HepG2 (cell line): ENCODE measurements at regions not wholly inside any gene's neighbourhood (a gene's known extent, or its start where the extent isn't known, plus 50 kb on each side); places are given as distances from the start of the nearest gene placed in this dataset.

Experiments
- ATAC-seq: fragments of 200-7000 bp; cut with Tn5 transposase; 3 replicates; pipeline ENCODE4 v1.9.1; 2020; ENCODE audit warnings: mild to moderate bottlenecking, moderate library complexity
- BruUV-seq: library from RNA; stranded (reverse); fragments of 400-500 nt; replicated peaks from 2 replicates; lab custom pipeline; 2021; lab: Mats Ljungman, UMichigan
- CTCF ChIA-PET: fragments of 300-600 bp; formaldehyde crosslinking; extraction: SDS; loops from one replicate; lab custom pipeline; 2021; ENCODE audit warnings: low total read pairs, inconsistent platforms, low intra/inter-chr PET ratio; lab: Yijun Ruan, JAX
- POLR2A ChIA-PET: fragments of 350-600 bp; sonication (Branson Sonifier 250); formaldehyde crosslinking; loops from one replicate; lab custom pipeline; 2020; ENCODE audit warnings: antibody characterized with exemption, inconsistent platforms; lab: Yijun Ruan, JAX
- DNase-seq: peaks from one replicate; pipeline ENCODE4 v3.0.0-alpha.2; 2015; ENCODE audit warnings: low spot score
- FAIRE-seq: peaks from 3 replicates; lab custom pipeline; 2011; peaks lifted over from hg19 to GRCh38; lab: Jason Lieb, UNC
- H2AFZ ChIP-seq: one replicate; pipeline ENCODE4 v1.6.1; 2011; ENCODE audit warnings: low read length, inconsistent platforms
- H3K27ac ChIP-seq: fragments of 300-600 bp; 3 replicates; pipeline ENCODE4 v1.8.0; 2011; ENCODE audit warnings: mixed run types, mild to moderate bottlenecking, mixed read lengths, low read length, inconsistent platforms; ENCODE audit not compliant: insufficient read depth; ENCODE audit errors: extremely low read length
- H3K27me3 ChIP-seq, 2 experiments: fragments of 200-600 bp in 1 of 2; 2 replicates in 1 of 2; 3 replicates in 1 of 2; pipeline versions ENCODE4 v1.6.0 to v1.8.0; 2011; ENCODE audit warnings: low read length in 2 of 2, mild to moderate bottlenecking in 2 of 2, moderate library complexity in 2 of 2, inconsistent platforms in 1 of 2; ENCODE audit not compliant: insufficient read depth in 2 of 2, control insufficient read depth in 1 of 2
- H3K36me3 ChIP-seq, 2 experiments: fragments of 200-600 bp in 1 of 2; replicated peaks in 1 of 2; 2 replicates in 1 of 2; 3 replicates in 1 of 2; pipeline versions ENCODE4 v1.5.1 to v1.8.0; 2011; ENCODE audit warnings: low read length in 2 of 2, inconsistent platforms in 1 of 2; ENCODE audit not compliant: insufficient read depth in 2 of 2, control insufficient read depth in 1 of 2
- H3K4me1 ChIP-seq: 2 replicates; pipeline ENCODE4 v1.5.1; 2012; ENCODE audit warnings: low read length, inconsistent platforms; ENCODE audit not compliant: insufficient read depth
- H3K4me2 ChIP-seq: 2 replicates; pipeline ENCODE4 v1.6.0; 2011; ENCODE audit warnings: low read depth, low read length, inconsistent platforms
- H3K4me3 ChIP-seq, 3 experiments: fragments of 200-600 bp in 1 of 3; sonication (generic), shearing (Covaris generic) in 1 of 3; replicated peaks in 1 of 3; 2 replicates each; pipeline ENCODE4 v1.5.1; 2011 to 2016; ENCODE audit warnings: low read length in 3 of 3, inconsistent platforms in 2 of 3, low read depth in 2 of 3, mild to moderate bottlenecking in 2 of 3, control low read depth in 1 of 3, mixed read lengths in 1 of 3; ENCODE audit not compliant: insufficient read depth in 1 of 3
- H3K79me2 ChIP-seq: one replicate; pipeline ENCODE4 v1.6.1; 2011; ENCODE audit warnings: low read length, inconsistent platforms; ENCODE audit not compliant: insufficient read depth
- H3K9ac ChIP-seq: 2 replicates; pipeline ENCODE4 v1.6.0; 2011; ENCODE audit warnings: mild to moderate bottlenecking, low read depth, low read length, inconsistent platforms; ENCODE audit not compliant: insufficient read depth
- H3K9me3 ChIP-seq: 2 replicates; pipeline ENCODE4 v1.5.1; 2012; ENCODE audit warnings: mild to moderate bottlenecking, low read length
- H4K20me1 ChIP-seq: 2 replicates; pipeline ENCODE4 v1.6.0; 2011; ENCODE audit warnings: inconsistent platforms, mild to moderate bottlenecking, low read length, moderate library complexity; ENCODE audit not compliant: insufficient read depth
- HES4 ChIP-seq: sonication (generic); formaldehyde crosslinking; IDR thresholded peaks from 2 replicates; pipeline ENCODE4 v1.9.0; 2021; ENCODE audit warnings: mild to moderate bottlenecking, missing genetic modification reagents, borderline replicate concordance
- KDM1A ChIP-seq: IDR thresholded peaks from 2 replicates; pipeline ENCODE4 v1.6.1; 2016; ENCODE audit warnings: missing compliant biosample characterization
- PAXIP1 ChIP-seq: sonication (generic); formaldehyde crosslinking; conservative IDR thresholded peaks from 2 replicates; pipeline ENCODE4 v1.4.0; 2020; ENCODE audit warnings: mild to moderate bottlenecking, missing genetic modification reagents, moderate library complexity
- SNAPC2 ChIP-seq: sonication (generic); formaldehyde crosslinking; IDR thresholded peaks from 2 replicates; pipeline ENCODE4 v1.8.1; 2022; ENCODE audit warnings: mild to moderate bottlenecking, missing genetic modification reagents
- ZBTB3 ChIP-seq: sonication (generic); formaldehyde crosslinking; IDR thresholded peaks from 2 replicates; pipeline ENCODE4 v1.4.0; 2020; ENCODE audit warnings: low read depth, mild to moderate bottlenecking, moderate library complexity, missing genetic modification reagents, borderline replicate concordance
- ZBTB7A ChIP-seq: sonication (generic); formaldehyde crosslinking; IDR thresholded peaks from 2 replicates; pipeline ENCODE4 v1.8.0; 2022; ENCODE audit warnings: mild to moderate bottlenecking, missing genetic modification reagents
- ZNF713 ChIP-seq: sonication (generic); formaldehyde crosslinking; IDR thresholded peaks from 2 replicates; pipeline ENCODE4 v1.4.0; 2020; ENCODE audit warnings: mild to moderate bottlenecking, missing genetic modification reagents
- ZSCAN12 ChIP-seq: sonication (generic); formaldehyde crosslinking; IDR thresholded peaks from 2 replicates; pipeline ENCODE4 v1.9.0; 2021; ENCODE audit warnings: mild to moderate bottlenecking, missing genetic modification reagents
- in situ Hi-C: cut with HindIII; loops from 2 replicates; pipeline ENCODE4 v1.10.0; 2017; ENCODE audit warnings: low pct_unique_long_range_greater_than_20kb; ENCODE audit not compliant: extremely low pct_ligation_motif_present
- intact Hi-C: fragments of 100-400 bp; cut with micrococcal nuclease; formaldehyde crosslinking; loops from one replicate; pipeline ENCODE4 v1.10.0; 2022; ENCODE audit not compliant: unreplicated experiment
- TF ChIP-seq, protein P1 (sequence below): sonication (generic); formaldehyde crosslinking; IDR thresholded peaks from 2 replicates; pipeline ENCODE4 v1.8.1; 2023; ENCODE audit warnings: mild to moderate bottlenecking, missing genetic modification reagents, borderline replicate concordance
- TF ChIP-seq, protein P2 (sequence below): sonication (generic); formaldehyde crosslinking; IDR thresholded peaks from 2 replicates; pipeline ENCODE4 v1.5.0; 2020; ENCODE audit warnings: mild to moderate bottlenecking, missing genetic modification reagents

- TF ChIP-seq PAXIP1 (no peak), ZBTB3 (no peak), KDM1A (CRISPR knock-in tag) (no peak), ZSCAN12 (CRISPR knock-in tag) (no peak), HES4 (no peak)
Observed at GRCh38 chr4:96736352-96736889, 896.5 kb downstream of the PDHA2 start (continued).

DNA sequence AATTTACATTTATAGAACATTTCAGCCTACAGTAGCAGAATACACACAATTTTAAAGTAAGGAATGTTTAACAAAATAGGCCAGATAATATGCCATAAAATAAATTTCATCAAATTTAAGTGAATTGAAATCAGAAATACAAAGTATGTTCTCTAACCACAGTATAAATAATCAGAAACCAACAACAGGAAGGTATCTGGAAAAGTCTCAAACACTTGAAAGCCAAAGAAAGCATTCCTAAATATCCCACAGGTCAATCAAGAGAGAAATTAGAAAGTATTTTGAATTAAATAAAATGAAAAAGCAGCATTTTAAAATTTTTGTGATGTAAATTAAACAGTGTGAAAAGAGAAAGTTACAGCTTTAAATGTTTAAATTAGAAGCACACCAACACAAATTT is 899.2 kb downstream of the PDHA2 start:
- no peaks in the 10 kb centered on the region for H3K4me1 ChIP-seq
- H3K4me2 ChIP-seq = no peak overlapping the region
- H3K4me3 ChIP-seq = no peak overlapping the region
- CTCF ChIA-PET = no interaction called here
- H3K79me2 ChIP-seq = no peaks in the 10 kb centered on the region
- BruUV-seq = no TSS peak
- TF ChIP-seq ZBTB7A (CRISPR knock-in tag) = no peak
- TF ChIP-seq, protein P1, sequence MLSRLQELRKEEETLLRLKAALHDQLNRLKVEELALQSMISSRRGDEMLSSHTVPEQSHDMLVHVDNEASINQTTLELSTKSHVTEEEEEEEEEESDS = no peak
- TF ChIP-seq, protein P2, sequence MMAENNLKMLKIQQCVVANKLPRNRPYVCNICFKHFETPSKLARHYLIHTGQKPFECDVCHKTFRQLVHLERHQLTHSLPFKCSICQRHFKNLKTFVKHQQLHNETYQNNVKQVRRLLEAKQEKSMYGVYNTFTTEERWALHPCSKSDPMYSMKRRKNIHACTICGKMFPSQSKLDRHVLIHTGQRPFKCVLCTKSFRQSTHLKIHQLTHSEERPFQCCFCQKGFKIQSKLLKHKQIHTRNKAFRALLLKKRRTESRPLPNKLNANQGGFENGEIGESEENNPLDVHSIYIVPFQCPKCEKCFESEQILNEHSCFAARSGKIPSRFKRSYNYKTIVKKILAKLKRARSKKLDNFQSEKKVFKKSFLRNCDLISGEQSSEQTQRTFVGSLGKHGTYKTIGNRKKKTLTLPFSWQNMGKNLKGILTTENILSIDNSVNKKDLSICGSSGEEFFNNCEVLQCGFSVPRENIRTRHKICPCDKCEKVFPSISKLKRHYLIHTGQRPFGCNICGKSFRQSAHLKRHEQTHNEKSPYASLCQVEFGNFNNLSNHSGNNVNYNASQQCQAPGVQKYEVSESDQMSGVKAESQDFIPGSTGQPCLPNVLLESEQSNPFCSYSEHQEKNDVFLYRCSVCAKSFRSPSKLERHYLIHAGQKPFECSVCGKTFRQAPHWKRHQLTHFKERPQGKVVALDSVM = no peak
- TF ChIP-seq ZNF713 (CRISPR knock-in tag) = no peak
- TF ChIP-seq SNAPC2 (CRISPR knock-in tag) = no peak
- intact Hi-C loops (no loop called here), in situ Hi-C loops (no loop called here)
- peaks cover 44% of the 10 kb centered on the region for H3K9me3 ChIP-seq
- H4K20me1 ChIP-seq = no peaks in the 10 kb centered on the region
- FAIRE-seq = no peak
- H3K27ac ChIP-seq = no peak overlapping the region
- H3K36me3 ChIP-seq = no peaks in the 10 kb centered on the region
- H3K9ac ChIP-seq = no peak overlapping the region
- POLR2A ChIA-PET = no interaction called here
- no peak for DNase-seq
- no peak for ATAC-seq
- H3K27me3 ChIP-seq = no peaks in the 10 kb centered on the region
- H2AFZ ChIP-seq = no peak overlapping the region
